Upper lobe of right lung (tissue), 1 donor: ENCODE measurements at regions not wholly inside any gene's neighbourhood (a gene's known extent, or its start where the extent isn't known, plus 50 kb on each side); places are given as distances from the start of the nearest gene placed in this dataset.
A peak's percentile ranks its signal among the peaks of the same experiment; 100 is the strongest.

ENCODE experiments used
- ATAC-seq: fragments of 200-7000 bp; cut with Tn5 transposase; one replicate; pipeline ENCODE4 v1.9.1; 2020; ENCODE audit warnings: mild to moderate bottlenecking, moderate library complexity
- DNase-seq: peaks from one replicate; pipeline ENCODE4 v3.0.0-alpha.2; 2020
- H3K27ac ChIP-seq: fragments of 200-600 bp; one replicate; pipeline ENCODE4 v1.8.0; 2022
- H3K27me3 ChIP-seq: fragments of 200-600 bp; one replicate; pipeline ENCODE4 v1.8.0; 2022; ENCODE audit warnings: mild to moderate bottlenecking
- H3K36me3 ChIP-seq: fragments of 200-600 bp; one replicate; pipeline ENCODE4 v1.8.0; 2022
- H3K4me1 ChIP-seq: fragments of 200-600 bp; one replicate; pipeline ENCODE4 v1.8.0; 2022
- H3K4me3 ChIP-seq: fragments of 200-600 bp; one replicate; pipeline ENCODE4 v1.8.0; 2022; ENCODE audit warnings: mild to moderate bottlenecking
- H3K9me3 ChIP-seq: fragments of 200-600 bp; one replicate; pipeline ENCODE4 v1.8.0; 2022
- intact Hi-C: fragments of 100-400 bp; cut with DNase I; formaldehyde crosslinking; loops from one replicate; pipeline ENCODE4 v1.11.0; 2022
- TF ChIP-seq, protein P1 (sequence below): fragments of 200-600 bp; IDR thresholded peaks from one replicate; pipeline ENCODE4 v1.8.0; 2022; ENCODE audit warnings: antibody characterized with exemption
- donor health status: DM: no; HTN: yes; CAD: no; lungs with severe emphysema.

DNA sequence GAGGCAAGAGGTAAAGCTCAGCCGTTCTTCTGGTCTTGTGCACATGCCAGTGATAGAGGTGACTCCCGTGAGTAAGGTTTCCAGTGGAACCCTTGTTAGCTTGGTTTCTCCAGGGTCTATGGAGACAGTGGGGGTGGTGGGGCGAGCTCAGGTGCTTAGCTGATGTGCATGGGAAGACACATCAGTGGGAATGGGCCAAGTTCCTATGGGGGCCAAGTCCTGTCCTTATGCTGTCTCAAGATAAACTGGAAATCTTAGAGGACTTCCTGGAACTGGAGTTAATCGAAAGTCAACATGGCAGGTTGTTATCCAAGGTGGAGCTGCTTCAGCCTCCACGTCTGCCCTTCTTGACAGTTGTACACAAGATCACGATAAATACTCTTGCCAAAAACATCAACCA is 130.1 kb upstream of the TMEM18 start:
- intact Hi-C loops, result no loop called here
- TF ChIP-seq, protein P1, sequence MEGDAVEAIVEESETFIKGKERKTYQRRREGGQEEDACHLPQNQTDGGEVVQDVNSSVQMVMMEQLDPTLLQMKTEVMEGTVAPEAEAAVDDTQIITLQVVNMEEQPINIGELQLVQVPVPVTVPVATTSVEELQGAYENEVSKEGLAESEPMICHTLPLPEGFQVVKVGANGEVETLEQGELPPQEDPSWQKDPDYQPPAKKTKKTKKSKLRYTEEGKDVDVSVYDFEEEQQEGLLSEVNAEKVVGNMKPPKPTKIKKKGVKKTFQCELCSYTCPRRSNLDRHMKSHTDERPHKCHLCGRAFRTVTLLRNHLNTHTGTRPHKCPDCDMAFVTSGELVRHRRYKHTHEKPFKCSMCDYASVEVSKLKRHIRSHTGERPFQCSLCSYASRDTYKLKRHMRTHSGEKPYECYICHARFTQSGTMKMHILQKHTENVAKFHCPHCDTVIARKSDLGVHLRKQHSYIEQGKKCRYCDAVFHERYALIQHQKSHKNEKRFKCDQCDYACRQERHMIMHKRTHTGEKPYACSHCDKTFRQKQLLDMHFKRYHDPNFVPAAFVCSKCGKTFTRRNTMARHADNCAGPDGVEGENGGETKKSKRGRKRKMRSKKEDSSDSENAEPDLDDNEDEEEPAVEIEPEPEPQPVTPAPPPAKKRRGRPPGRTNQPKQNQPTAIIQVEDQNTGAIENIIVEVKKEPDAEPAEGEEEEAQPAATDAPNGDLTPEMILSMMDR, result no peak
- no peaks in the 10 kb centered on the region for H3K36me3 ChIP-seq
- no peaks in the 10 kb centered on the region for H3K9me3 ChIP-seq
- no peak overlapping the region for H3K27ac ChIP-seq
- ATAC-seq, result no peak
- DNase-seq, result no peak
- H3K27me3 ChIP-seq, result no peaks in the 10 kb centered on the region
- no peak overlapping the region for H3K4me3 ChIP-seq
- H3K4me1 ChIP-seq, result no peaks in the 10 kb centered on the region

DNA sequence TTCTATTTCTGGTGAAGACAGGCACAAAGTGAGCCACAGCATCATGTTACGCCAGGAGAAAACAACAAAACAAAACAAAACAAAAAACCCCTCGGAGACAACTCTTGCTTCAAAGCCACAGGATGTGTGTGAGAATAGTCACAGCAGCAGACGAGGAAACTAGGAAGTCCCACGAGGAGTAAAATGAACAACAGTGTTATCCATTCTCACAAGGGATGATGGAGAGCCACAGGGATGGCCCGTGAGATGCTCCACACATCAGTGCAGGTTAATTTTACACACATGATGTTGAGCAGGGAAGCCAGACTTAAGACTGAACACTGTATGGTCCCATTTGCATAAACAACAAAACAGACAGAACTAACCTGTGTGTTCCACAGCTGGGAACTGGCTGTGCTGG is 128.5 kb upstream of the TMEM18 start:
- no peaks in the 10 kb centered on the region for H3K27me3 ChIP-seq
- TF ChIP-seq, protein P1, result no peak
- H3K27ac ChIP-seq, result no peak overlapping the region
- no peaks in the 10 kb centered on the region for H3K4me1 ChIP-seq
- H3K9me3 ChIP-seq, result no peaks in the 10 kb centered on the region
- H3K4me3 ChIP-seq, result no peak overlapping the region
- DNase-seq (no peak), ATAC-seq (no peak)
- H3K36me3 ChIP-seq, result no peaks in the 10 kb centered on the region
- intact Hi-C loops, result no loop called here

GRCh38 chr2:797993-798392 is 120.8 kb upstream of the TMEM18 start:
- H3K27ac ChIP-seq, result no peak overlapping the region
- no peak overlapping the region for H3K4me3 ChIP-seq
- DNase-seq (no peak), ATAC-seq (no peak)
- H3K27me3 ChIP-seq, result no peaks in the 10 kb centered on the region
- H3K36me3 ChIP-seq, result no peaks in the 10 kb centered on the region
- TF ChIP-seq, protein P1, result no peak
- H3K9me3 ChIP-seq, result no peaks in the 10 kb centered on the region
- H3K4me1 ChIP-seq, result no peaks in the 10 kb centered on the region
- intact Hi-C loops, result no loop called here

- H3K4me3 ChIP-seq, result no peak overlapping the region
Measured at GRCh38 chr2:797556-797955, 120.3 kb upstream of the TMEM18 start.

GRCh38 chr2:796141-796985 is 119.2 kb upstream of the TMEM18 start:
- no peaks in the 10 kb centered on the region for H3K27me3 ChIP-seq
- ATAC-seq (peak; percentile 24), DNase-seq (no peak)
- H3K36me3 ChIP-seq, result no peaks in the 10 kb centered on the region
- no peak overlapping the region for H3K27ac ChIP-seq
- intact Hi-C loops, result no loop called here
- no peak overlapping the region for H3K4me3 ChIP-seq
- TF ChIP-seq, protein P1, result no peak
- H3K4me1 ChIP-seq, result no peaks in the 10 kb centered on the region
- no peaks in the 10 kb centered on the region for H3K9me3 ChIP-seq

More at GRCh38 chr2:797556-797955, 120.3 kb upstream of the TMEM18 start:
- TF ChIP-seq, protein P1, result no peak
- no peak for ATAC-seq
- no peaks in the 10 kb centered on the region for H3K9me3 ChIP-seq
- no peaks in the 10 kb centered on the region for H3K4me1 ChIP-seq
- intact Hi-C loops, result no loop called here
- no peak overlapping the region for H3K27ac ChIP-seq
- no peaks in the 10 kb centered on the region for H3K27me3 ChIP-seq
- H3K36me3 ChIP-seq, result no peaks in the 10 kb centered on the region
- no peak for DNase-seq
